ENCODE measurements at regions not wholly inside any gene's neighbourhood (a gene's known extent, or its start where the extent isn't known, plus 50 kb on each side); places are given as distances from the start of the nearest gene placed in this dataset.

GRCh38 chr22:34534101-34534500 lies 531.9 kb upstream of the ISX start:
- TF ChIP-seq POLR2AphosphoS5 (IDR thresholded peaks at IDR 0.05; ENCODE audit: borderline replicate concordance, low read depth, low read length) (no peak), EZH2 (IDR thresholded peaks at IDR 0.05) (no peak), FOXP2 (optimal IDR thresholded peaks at IDR 0.05; ENCODE audit: control extremely low read depth, extremely low read length, insufficient read depth) (no peak)

Data from SK-N-MC (cell line).